Endodermal cell (in vitro differentiated cells): ENCODE measurements at regions not wholly inside any gene's neighbourhood (a gene's known extent, or its start where the extent isn't known, plus 50 kb on each side); places are given as distances from the start of the nearest gene placed in this dataset.

Source experiments
- DNase-seq: peaks from one replicate; pipeline ENCODE4 v3.0.0-alpha.2; 2017
- H3K27ac ChIP-seq: 2 replicates; pipeline ENCODE4 v1.5.1; 2013; ENCODE audit warnings: mild to moderate bottlenecking, low read depth, low read length, moderate library complexity
- H3K27me3 ChIP-seq: 2 replicates; pipeline ENCODE4 v1.6.1; 2013; ENCODE audit warnings: mild to moderate bottlenecking, low read length, moderate library complexity; ENCODE audit not compliant: insufficient read depth, control insufficient read depth, poor library complexity, severe bottlenecking
- H3K36me3 ChIP-seq: 2 replicates; pipeline ENCODE4 v1.7.0; 2013; ENCODE audit warnings: mild to moderate bottlenecking, low read length, moderate library complexity; ENCODE audit not compliant: control insufficient read depth, insufficient read depth
- H3K4me1 ChIP-seq: one replicate; pipeline ENCODE4 v1.7.0; 2013; ENCODE audit warnings: low read length; ENCODE audit not compliant: control insufficient read depth, insufficient read depth
- H3K4me3 ChIP-seq: 2 replicates; pipeline ENCODE4 v1.5.1; 2013; ENCODE audit warnings: mild to moderate bottlenecking, low read length, moderate library complexity
- H3K9ac ChIP-seq: 2 replicates; pipeline ENCODE4 v1.6.1; 2013; ENCODE audit warnings: mild to moderate bottlenecking, low read length, moderate library complexity; ENCODE audit not compliant: poor library complexity, severe bottlenecking; ENCODE audit errors: extremely low read depth
- H3K9me3 ChIP-seq: 2 replicates; pipeline ENCODE4 v1.6.1; 2013; ENCODE audit warnings: mild to moderate bottlenecking, low read length, moderate library complexity; ENCODE audit not compliant: control insufficient read depth
- H3K27ac Mint-ChIP-seq: 2 replicates; pipeline ENCODE4 v1.8.0; 2020; ENCODE audit warnings: mixed read lengths
- H3K27me3 Mint-ChIP-seq: 2 replicates; pipeline ENCODE4 v1.8.0; 2021; ENCODE audit warnings: mild to moderate bottlenecking, mixed read lengths; ENCODE audit not compliant: insufficient read depth
- H3K36me3 Mint-ChIP-seq: 2 replicates; pipeline ENCODE4 v1.8.0; 2020; ENCODE audit warnings: low read depth, mixed read lengths
- H3K4me1 Mint-ChIP-seq: 2 replicates; pipeline ENCODE4 v1.8.0; 2020; ENCODE audit warnings: mixed read lengths
- H3K4me3 Mint-ChIP-seq: 2 replicates; pipeline ENCODE4 v1.8.0; 2020; ENCODE audit warnings: mild to moderate bottlenecking, moderate library complexity, mixed read lengths
- H3K9me3 Mint-ChIP-seq: 2 replicates; pipeline ENCODE4 v1.8.0; 2020; ENCODE audit warnings: mild to moderate bottlenecking, mixed read lengths
- CTCF ChIP-seq: fragments of 200-600 bp; sonication (generic); conservative IDR thresholded peaks from 2 replicates; pipeline ENCODE4 v1.5.0; 2021; ENCODE audit warnings: antibody characterized with exemption, mild to moderate bottlenecking
- WGBS, 2 experiments: methylation state at CpG; one replicate each; pipeline versions ENCODE4 v1.1.5 to v1.1.7; 2013; ENCODE audit warnings: missing lambda C conversion rate in 2 of 2, mixed read lengths in 1 of 2; ENCODE audit not compliant: insufficient coverage in 1 of 2, insufficient read length in 1 of 2; 5-methylcytosine and 5-hydroxymethylcytosine counted together

GRCh38 chr10:131585761-131586160, 274.2 kb upstream of the TCERG1L start:
- Mint-ChIP-seq H3K4me3 (no peak overlapping the region), H3K4me1 (peaks cover 7% of the 10 kb centered on the region), H3K27ac (no peak overlapping the region), H3K9me3 (peaks cover 2% of the 10 kb centered on the region), H3K27me3 (peaks cover 5% of the 10 kb centered on the region), H3K36me3 (no peaks in the 10 kb centered on the region)
- no peak for DNase-seq
- Histone ChIP-seq H3K4me3 (no peak overlapping the region), H3K4me1 (no peaks in the 10 kb centered on the region), H3K9me3 (no peaks in the 10 kb centered on the region), H3K27me3 (no peaks in the 10 kb centered on the region), H3K36me3 (no peaks in the 10 kb centered on the region), H3K9ac (no peak overlapping the region), H3K27ac (no peak overlapping the region)
- 75 to 100% methylated on average over 2 to 3 of the region's 3 CpGs for WGBS, 2 experiments
- no peak for TF ChIP-seq CTCF

DNA sequence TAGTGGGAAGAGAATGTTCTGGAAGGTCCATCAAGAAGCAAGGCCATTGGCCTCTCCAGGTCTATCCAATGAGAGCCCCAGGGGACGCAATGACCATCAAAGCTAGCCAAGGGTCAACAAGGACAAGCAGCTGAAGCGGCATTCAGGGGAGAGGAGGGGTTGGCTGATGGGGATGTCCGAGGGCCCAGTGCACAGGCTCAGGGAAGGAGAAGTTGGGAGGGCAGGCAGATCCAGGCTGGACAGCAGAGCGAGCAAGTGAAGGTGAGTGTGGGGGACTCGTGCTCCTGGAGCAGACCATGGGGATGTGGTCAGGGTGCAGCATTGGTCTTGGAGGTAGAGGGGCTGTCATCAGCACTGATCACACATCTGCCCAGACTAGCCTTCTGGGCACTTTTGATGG, 275.4 kb upstream of the TCERG1L start:
- 78 to 90% methylated on average over 2 to 5 of the region's 5 CpGs for WGBS, 2 experiments
- no peaks in the 10 kb centered on the region for H3K27me3 ChIP-seq
- Mint-ChIP-seq H3K4me3 (no peak overlapping the region), H3K27ac (no peak overlapping the region), H3K27me3 (peaks cover 5% of the 10 kb centered on the region), H3K9me3 (no peaks in the 10 kb centered on the region), H3K36me3 (no peaks in the 10 kb centered on the region), H3K4me1 (peaks cover 7% of the 10 kb centered on the region)
- DNase-seq: no peak
- H3K4me1 ChIP-seq: no peaks in the 10 kb centered on the region
- TF ChIP-seq CTCF: no peak
- H3K36me3 ChIP-seq: no peaks in the 10 kb centered on the region
- H3K27ac ChIP-seq: no peak overlapping the region
- no peaks in the 10 kb centered on the region for H3K9me3 ChIP-seq
- H3K9ac ChIP-seq: no peak overlapping the region
- no peak overlapping the region for H3K4me3 ChIP-seq

DNA sequence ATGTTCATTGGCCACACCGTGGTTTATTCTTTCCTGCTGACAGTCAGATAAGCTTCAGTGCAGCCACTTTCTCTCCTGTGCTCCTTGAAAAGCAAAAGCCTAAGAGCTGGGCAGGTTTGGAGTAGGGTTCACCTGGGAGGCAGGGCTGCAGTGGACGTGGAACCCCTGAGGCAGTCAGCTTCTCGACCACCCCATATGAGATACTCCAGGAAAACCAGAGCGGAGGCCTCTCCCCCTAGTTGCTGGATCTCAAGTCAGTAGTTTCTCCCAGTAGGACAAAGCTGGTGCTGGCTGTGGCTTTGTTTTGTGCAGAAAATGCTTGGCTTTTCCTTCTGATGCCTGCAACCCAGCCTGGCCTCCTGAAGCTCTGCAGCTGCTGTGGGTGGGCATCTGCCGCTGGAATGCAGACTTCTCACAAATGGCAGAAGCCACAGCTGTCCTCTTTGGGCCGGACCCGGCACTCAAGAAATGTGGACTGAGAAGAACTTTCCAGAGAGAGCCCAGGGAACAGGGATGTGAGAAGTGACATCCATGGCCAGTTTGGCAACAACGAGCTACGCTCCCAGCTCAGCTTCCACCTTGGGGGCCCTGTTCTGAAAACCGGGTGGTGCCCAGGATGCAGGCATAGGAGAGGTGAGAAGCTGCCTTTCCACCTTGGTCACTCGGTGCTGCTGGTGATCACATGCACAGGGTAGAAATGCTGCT, 276.6 kb upstream of the TCERG1L start:
- TF ChIP-seq CTCF: no peak

More for the DNA sequence above, 276.6 kb upstream of the TCERG1L start:
- Histone ChIP-seq H3K27ac (no peak overlapping the region), H3K4me1 (no peaks in the 10 kb centered on the region), H3K27me3 (no peaks in the 10 kb centered on the region), H3K9me3 (no peaks in the 10 kb centered on the region), H3K4me3 (no peak overlapping the region), H3K36me3 (no peaks in the 10 kb centered on the region), H3K9ac (no peak overlapping the region)
- no peak for DNase-seq
- Mint-ChIP-seq H3K4me3 (no peak overlapping the region), H3K36me3 (no peaks in the 10 kb centered on the region), H3K4me1 (peaks cover 7% of the 10 kb centered on the region), H3K27me3 (peaks cover 5% of the 10 kb centered on the region), H3K9me3 (no peaks in the 10 kb centered on the region), H3K27ac (no peak overlapping the region)
- 83 to 98% methylated on average over 5 to 11 of the region's 11 CpGs for WGBS, 2 experiments
